ENCODE measurements at regions not wholly inside any gene's neighbourhood (a gene's known extent, or its start where the extent isn't known, plus 50 kb on each side); places are given as distances from the start of the nearest gene placed in this dataset.

DNA sequence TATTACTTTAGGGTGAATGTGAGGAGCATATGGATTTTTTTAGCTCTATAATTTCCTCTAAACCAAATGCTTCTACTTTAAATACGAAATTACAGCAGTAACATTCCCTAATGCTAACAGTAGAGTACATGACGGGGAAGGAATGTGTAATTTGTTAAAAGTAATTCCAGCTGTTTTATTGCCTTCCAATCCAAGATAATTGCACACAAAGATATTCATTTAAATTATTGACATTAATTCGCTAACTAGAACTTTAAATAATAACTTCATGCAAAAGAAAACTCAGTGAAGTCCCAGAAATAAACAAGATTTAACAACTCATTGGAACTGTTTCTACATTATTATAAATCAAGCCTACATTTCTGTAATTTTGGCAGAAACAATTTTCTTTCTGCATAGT, 261.4 kb upstream of the CFAP20DC start:
- Histone ChIP-seq H3K36me3 (no peaks in the 10 kb centered on the region), H3K27ac (no peak overlapping the region), H3K27me3 (no peaks in the 10 kb centered on the region), H3K4me1 (ENCODE audit: low read depth) (no peaks in the 10 kb centered on the region), H3K4me3 (no peak overlapping the region), H3K9me3 (ENCODE audit: low read depth) (no peaks in the 10 kb centered on the region)
- DNase-seq (ENCODE audit: low read depth in 1 of 2, low spot score in 1 of 2): no peak
- TF ChIP-seq, protein P1, sequence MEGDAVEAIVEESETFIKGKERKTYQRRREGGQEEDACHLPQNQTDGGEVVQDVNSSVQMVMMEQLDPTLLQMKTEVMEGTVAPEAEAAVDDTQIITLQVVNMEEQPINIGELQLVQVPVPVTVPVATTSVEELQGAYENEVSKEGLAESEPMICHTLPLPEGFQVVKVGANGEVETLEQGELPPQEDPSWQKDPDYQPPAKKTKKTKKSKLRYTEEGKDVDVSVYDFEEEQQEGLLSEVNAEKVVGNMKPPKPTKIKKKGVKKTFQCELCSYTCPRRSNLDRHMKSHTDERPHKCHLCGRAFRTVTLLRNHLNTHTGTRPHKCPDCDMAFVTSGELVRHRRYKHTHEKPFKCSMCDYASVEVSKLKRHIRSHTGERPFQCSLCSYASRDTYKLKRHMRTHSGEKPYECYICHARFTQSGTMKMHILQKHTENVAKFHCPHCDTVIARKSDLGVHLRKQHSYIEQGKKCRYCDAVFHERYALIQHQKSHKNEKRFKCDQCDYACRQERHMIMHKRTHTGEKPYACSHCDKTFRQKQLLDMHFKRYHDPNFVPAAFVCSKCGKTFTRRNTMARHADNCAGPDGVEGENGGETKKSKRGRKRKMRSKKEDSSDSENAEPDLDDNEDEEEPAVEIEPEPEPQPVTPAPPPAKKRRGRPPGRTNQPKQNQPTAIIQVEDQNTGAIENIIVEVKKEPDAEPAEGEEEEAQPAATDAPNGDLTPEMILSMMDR (IDR thresholded peaks at IDR 0.05; ENCODE audit: low read depth, low read length): no peak

DNA sequence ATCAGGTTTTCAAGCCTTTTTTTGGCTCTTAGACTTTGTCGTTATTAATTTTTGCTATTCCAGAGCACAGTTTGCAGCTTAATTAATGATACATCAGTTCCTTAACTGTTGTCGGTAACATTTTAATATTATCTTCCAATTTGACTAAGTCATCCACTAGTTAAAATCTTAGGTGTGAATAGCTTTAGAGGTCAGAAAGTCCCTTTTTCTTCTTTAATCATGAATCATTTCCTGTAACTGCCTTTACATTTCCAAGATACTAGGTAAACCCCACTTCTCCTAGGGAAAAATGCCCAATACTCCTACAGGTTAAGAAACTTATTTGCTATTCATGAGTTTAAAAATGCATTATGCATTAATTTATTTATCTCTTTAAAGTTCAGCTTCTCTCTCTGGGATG, 260.9 kb upstream of the CFAP20DC start:
- TF ChIP-seq, protein P1 (IDR thresholded peaks at IDR 0.05; ENCODE audit: low read depth, low read length): no peak
- DNase-seq (ENCODE audit: low read depth in 1 of 2, low spot score in 1 of 2): no peak

DNA sequence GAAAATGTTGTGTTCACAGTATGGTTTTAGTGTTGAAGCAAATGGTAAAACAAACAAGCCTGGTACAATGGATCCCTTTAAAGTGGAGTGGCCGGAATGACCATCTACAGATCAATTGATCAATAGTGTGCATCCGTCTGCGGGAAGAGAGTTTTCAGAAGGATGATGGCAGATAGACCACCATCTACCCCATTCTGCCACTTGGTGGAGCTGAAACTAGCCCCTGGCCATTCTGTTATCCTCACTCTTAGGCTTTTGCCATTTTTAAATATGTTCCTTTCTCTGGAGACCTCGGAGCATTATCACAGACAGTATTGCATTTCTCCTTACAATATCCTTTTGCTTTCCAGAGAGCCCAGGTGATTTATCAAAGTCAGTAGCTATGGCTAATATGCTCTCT, 258.9 kb upstream of the CFAP20DC start:
- peak in 1 of 2 donors; percentile 19 for DNase-seq (ENCODE audit: low read depth in 1 of 2, low spot score in 1 of 2)
- no peaks in the 10 kb centered on the region for H3K9me3 ChIP-seq (ENCODE audit: low read depth)

More for the DNA sequence above, 260.9 kb upstream of the CFAP20DC start:
- Histone ChIP-seq H3K36me3 (no peaks in the 10 kb centered on the region), H3K4me1 (ENCODE audit: low read depth) (no peaks in the 10 kb centered on the region), H3K27ac (no peak overlapping the region), H3K27me3 (no peaks in the 10 kb centered on the region), H3K9me3 (ENCODE audit: low read depth) (no peaks in the 10 kb centered on the region), H3K4me3 (no peak overlapping the region)

DNA sequence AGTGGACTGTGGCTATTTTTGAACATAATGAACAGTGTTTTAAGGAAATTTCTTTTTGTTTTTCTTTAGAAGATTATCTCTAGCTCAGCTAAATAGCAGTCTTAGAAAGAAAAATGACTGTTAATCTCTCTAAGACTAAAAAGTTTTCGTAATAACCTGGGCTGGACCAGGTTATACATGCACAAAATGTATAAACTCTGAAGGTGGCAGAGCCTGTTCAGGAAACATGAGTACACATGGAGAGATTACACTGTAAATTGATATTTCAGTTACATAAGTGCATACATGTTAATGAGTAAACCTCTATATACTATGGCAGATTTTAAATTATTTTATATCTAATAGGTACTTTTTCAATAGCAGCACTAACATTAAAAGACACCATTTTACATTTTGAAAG, 258.2 kb upstream of the CFAP20DC start:
- no peak for DNase-seq (ENCODE audit: low read depth in 1 of 2, low spot score in 1 of 2)
- Histone ChIP-seq H3K4me1 (ENCODE audit: low read depth) (no peaks in the 10 kb centered on the region), H3K9me3 (ENCODE audit: low read depth) (no peaks in the 10 kb centered on the region), H3K4me3 (no peak overlapping the region), H3K36me3 (no peaks in the 10 kb centered on the region), H3K27ac (no peak overlapping the region), H3K27me3 (no peaks in the 10 kb centered on the region)
- TF ChIP-seq, protein P1 (IDR thresholded peaks at IDR 0.05; ENCODE audit: low read depth, low read length): no peak

More for the DNA sequence above, 258.9 kb upstream of the CFAP20DC start:
- Histone ChIP-seq H3K27ac (no peak overlapping the region), H3K4me1 (ENCODE audit: low read depth) (no peaks in the 10 kb centered on the region), H3K4me3 (no peak overlapping the region), H3K27me3 (no peaks in the 10 kb centered on the region), H3K36me3 (no peaks in the 10 kb centered on the region)
- TF ChIP-seq, protein P1 (IDR thresholded peaks at IDR 0.05; ENCODE audit: low read depth, low read length): peak; percentile 3

DNA sequence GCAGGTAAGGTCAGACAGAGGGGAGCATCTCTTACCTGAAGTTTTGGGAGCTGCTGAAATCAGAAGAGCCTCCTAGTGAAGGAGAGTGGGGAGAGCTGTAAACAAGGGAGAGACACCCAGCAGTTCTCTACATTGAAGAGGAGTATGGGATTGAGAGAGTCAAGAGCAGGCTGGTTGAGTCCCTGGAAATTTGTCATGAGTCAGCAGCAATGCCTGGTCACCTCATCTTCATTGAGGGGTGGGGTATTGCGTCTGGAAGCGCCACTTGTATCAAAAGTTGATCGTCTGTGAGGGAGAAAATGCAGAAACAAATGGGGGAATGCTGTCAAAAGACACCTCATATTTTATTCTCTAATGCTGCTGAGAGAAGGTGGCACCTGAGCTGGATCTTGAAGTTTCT, 256.6 kb upstream of the CFAP20DC start:
- TF ChIP-seq, protein P1 (IDR thresholded peaks at IDR 0.05; ENCODE audit: low read depth, low read length): no peak
- no peak for DNase-seq (ENCODE audit: low read depth in 1 of 2, low spot score in 1 of 2)
- no peaks in the 10 kb centered on the region for H3K9me3 ChIP-seq (ENCODE audit: low read depth)
- H3K36me3 ChIP-seq: no peaks in the 10 kb centered on the region
- no peak overlapping the region for H3K4me3 ChIP-seq
- H3K4me1 ChIP-seq (ENCODE audit: low read depth): no peaks in the 10 kb centered on the region
- no peaks in the 10 kb centered on the region for H3K27me3 ChIP-seq
- no peak overlapping the region for H3K27ac ChIP-seq

DNA sequence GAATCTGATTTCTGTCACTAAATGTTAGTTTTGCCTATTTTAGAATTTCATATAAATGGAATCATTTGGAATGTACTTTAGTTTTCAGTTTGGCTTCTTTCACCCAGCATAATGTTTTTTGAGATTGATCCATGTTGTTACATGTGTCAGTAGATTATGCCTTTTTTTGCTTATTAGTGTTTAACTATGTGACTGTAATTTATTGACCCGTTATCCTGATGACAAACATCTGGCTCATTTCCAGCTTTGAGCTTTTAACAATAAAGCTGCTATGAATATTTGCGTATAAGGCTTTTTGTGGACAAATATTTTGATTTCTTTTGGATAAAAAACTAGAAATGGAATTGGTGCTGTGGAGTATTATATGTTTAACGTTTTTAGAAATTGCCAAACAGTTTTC, 254.5 kb upstream of the CFAP20DC start:
- Histone ChIP-seq H3K9me3 (ENCODE audit: low read depth) (no peaks in the 10 kb centered on the region), H3K36me3 (no peaks in the 10 kb centered on the region), H3K4me3 (no peak overlapping the region), H3K27ac (no peak overlapping the region), H3K4me1 (ENCODE audit: low read depth) (no peaks in the 10 kb centered on the region), H3K27me3 (no peaks in the 10 kb centered on the region)
- TF ChIP-seq, protein P1 (IDR thresholded peaks at IDR 0.05; ENCODE audit: low read depth, low read length): no peak
- no peak for DNase-seq (ENCODE audit: low read depth in 1 of 2, low spot score in 1 of 2)

All from cardiac muscle cell (in vitro differentiated cells and primary cell).